ENCODE measurements at regions not wholly inside any gene's neighbourhood (a gene's known extent, or its start where the extent isn't known, plus 50 kb on each side); places are given as distances from the start of the nearest gene placed in this dataset.

DNA sequence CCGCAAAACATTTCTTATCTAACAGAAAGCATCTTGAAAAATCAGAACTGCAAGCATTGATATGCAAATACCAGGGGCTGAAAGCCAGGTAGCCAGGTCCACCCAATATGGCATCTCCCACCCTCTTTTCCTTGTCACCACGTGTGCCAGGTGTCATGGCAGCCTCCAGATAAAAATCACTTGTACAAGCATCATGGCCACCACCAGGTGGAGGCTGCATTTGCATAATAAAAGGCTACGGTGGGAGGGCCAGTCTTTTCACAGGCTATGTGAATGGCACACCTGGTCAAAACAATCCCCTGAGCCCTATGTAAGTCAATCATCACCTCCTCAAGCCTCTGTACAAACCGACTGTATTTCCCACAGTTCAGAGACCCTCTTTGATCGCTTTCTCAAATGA is 1233.1 kb upstream of the ALCAM start (continued):
- TF ChIP-seq CHD2 (IDR thresholded peaks at IDR 0.05; ENCODE audit: low read length) (no peak), NRF1 (IDR thresholded peaks at IDR 0.05; ENCODE audit: low read depth, low read length) (no peak), KDM1A (IDR thresholded peaks at IDR 0.05; ENCODE audit: borderline replicate concordance, low read length) (no peak), CBX8 (IDR thresholded peaks at IDR 0.05; ENCODE audit: borderline replicate concordance, low read depth, low read length) (no peak), BCL11A (IDR thresholded peaks at IDR 0.05; ENCODE audit: low read depth in 2 of 2, low read length in 2 of 2) (no peak), POU5F1 (IDR thresholded peaks at IDR 0.05; ENCODE audit: low read depth, low read length) (peak; percentile 58; the same call in 1 of the 2 replicates), NANOG (IDR thresholded peaks at IDR 0.05; ENCODE audit: insufficient read depth, low read depth, low read length, poor library complexity, severe bottlenecking) (no peak), JUN (IDR thresholded peaks at IDR 0.05; ENCODE audit: low read depth, low read length) (no peak), SIX5 (IDR thresholded peaks at IDR 0.05; ENCODE audit: low read depth, low read length) (no peak), MAFK (IDR thresholded peaks at IDR 0.05; ENCODE audit: low read depth, low read length) (no peak), EGR1 (IDR thresholded peaks at IDR 0.05; ENCODE audit: borderline replicate concordance, low read depth, low read length) (no peak), KDM4A (IDR thresholded peaks at IDR 0.05; ENCODE audit: low read depth, low read length, severe bottlenecking) (no peak), FOSL1 (IDR thresholded peaks at IDR 0.05; ENCODE audit: insufficient read depth, low read depth, low read length) (no peak), SP1 (IDR thresholded peaks at IDR 0.05; ENCODE audit: low read depth, low read length) (no peak), SRF (IDR thresholded peaks at IDR 0.05; ENCODE audit: low read depth, low read length) (no peak), TCF12 (IDR thresholded peaks at IDR 0.05; ENCODE audit: low read depth, low read length) (peak; percentile 88; the same call in 1 of the 2 replicates), KDM5A (IDR thresholded peaks at IDR 0.05; ENCODE audit: low read length) (no peak), POLR2AphosphoS5 (IDR thresholded peaks at IDR 0.05; ENCODE audit: low read depth, low read length) (no peak), YY1 (IDR thresholded peaks at IDR 0.05; ENCODE audit: low read depth, low read length) (peak; percentile 95), JUND (IDR thresholded peaks at IDR 0.05; ENCODE audit: low read length) (no peak), TAF1 (IDR thresholded peaks at IDR 0.05; ENCODE audit: low read depth, low read length) (0 out of 2 replicates have a peak, but pooled peaks have one; percentile 23)
- TF ChIP-seq, protein P1, sequence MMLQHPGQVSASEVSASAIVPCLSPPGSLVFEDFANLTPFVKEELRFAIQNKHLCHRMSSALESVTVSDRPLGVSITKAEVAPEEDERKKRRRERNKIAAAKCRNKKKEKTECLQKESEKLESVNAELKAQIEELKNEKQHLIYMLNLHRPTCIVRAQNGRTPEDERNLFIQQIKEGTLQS (IDR thresholded peaks at IDR 0.05; ENCODE audit: insufficient read depth, low read depth, low read length): no peak
- TF ChIP-seq, protein P2, sequence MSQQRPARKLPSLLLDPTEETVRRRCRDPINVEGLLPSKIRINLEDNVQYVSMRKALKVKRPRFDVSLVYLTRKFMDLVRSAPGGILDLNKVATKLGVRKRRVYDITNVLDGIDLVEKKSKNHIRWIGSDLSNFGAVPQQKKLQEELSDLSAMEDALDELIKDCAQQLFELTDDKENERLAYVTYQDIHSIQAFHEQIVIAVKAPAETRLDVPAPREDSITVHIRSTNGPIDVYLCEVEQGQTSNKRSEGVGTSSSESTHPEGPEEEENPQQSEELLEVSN (IDR thresholded peaks at IDR 0.05): peak; percentile 35; the same call in 1 of the 2 replicates
- TF ChIP-seq, protein P3, sequence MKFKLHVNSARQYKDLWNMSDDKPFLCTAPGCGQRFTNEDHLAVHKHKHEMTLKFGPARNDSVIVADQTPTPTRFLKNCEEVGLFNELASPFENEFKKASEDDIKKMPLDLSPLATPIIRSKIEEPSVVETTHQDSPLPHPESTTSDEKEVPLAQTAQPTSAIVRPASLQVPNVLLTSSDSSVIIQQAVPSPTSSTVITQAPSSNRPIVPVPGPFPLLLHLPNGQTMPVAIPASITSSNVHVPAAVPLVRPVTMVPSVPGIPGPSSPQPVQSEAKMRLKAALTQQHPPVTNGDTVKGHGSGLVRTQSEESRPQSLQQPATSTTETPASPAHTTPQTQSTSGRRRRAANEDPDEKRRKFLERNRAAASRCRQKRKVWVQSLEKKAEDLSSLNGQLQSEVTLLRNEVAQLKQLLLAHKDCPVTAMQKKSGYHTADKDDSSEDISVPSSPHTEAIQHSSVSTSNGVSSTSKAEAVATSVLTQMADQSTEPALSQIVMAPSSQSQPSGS (IDR thresholded peaks at IDR 0.05; ENCODE audit: low read length): no peak
